ENCODE measurements at regions not wholly inside any gene's neighbourhood (a gene's known extent, or its start where the extent isn't known, plus 50 kb on each side); places are given as distances from the start of the nearest gene placed in this dataset.

DNA sequence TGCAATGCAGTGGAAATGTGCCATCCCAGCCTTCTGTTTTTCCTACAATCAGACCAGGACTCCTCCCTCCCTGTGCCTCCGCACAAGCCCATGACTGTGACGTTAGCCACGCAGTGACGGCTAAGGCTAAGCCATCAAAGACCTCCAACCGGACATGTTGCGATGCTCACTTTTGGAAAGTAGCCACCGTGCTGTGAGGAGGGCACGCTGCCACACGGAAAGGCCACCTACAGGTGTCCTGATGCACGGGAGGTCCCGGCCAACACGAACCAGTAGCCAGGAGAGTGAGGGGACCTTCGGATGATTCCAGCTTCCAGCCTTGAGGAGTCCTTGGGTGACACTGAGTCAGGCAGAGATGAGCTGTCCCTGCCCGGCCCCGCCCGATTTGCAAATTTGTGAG is 53.9 kb downstream of the FOXL1 start:
- DNase-seq (ENCODE audit: extremely low spot score, insufficient read length, low read depth) (no peak), FAIRE-seq (no peak)

- DNase-seq (ENCODE audit: extremely low spot score, insufficient read length, low read depth) (no peak), FAIRE-seq (no peak)
Measured at GRCh38 chr16:86632944-86633343, 54.6 kb downstream of the FOXL1 start.

DNA sequence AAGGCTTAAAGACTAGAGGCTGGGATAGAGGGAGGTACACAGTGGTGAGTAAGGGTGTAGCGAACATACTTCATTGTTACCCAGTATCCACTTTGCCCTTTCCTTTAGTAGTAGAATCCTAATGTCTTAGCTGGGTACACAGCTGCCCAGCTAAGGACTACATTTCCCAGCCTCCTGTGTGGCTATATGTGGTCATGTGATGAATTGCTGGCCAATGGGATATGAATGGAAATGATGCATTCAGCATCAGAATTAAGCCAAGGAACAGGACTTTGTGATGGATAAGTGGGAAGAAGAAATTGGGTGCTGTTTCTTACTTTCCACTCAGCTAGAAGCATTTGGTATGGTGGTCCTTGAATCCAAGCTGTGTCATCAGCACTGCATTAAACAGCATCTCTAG is 55.9 kb downstream of the FOXL1 start:
- DNase-seq (ENCODE audit: extremely low spot score, insufficient read length, low read depth): no peak
- no peak for FAIRE-seq

DNA sequence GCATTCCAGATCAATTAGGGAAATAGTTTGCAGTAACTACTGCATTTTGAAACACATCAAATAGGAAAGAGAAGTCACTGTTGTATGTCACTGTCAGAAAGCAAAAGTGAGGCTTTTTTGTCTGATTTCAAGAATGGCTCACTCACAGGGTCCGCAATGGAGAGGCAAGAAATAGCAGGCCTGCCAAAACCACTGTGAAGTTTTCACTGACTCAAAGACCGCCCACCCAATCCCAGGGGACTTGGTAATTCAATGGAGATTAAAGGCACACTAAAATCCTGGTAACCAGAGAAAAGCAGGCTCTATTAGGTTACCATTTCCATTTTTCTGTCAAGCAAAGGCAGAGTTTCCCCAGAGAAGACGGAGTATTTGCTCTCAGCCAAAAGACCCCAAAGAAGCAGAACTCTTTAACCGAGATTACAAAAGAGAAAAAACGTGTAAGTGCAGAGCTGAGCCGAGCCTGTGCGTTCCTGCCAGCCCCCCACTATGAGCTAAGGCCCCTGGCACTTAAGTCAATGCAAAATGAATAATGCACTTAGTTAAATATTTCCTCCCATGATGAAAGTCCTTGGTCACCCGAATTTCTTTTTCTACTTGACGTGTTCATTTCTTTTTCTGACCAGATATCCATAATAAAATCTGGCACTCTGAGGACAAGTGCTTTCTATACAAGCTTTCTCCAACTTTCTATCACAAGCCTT is 57.0 kb downstream of the FOXL1 start:
- FAIRE-seq (no peak), DNase-seq (ENCODE audit: extremely low spot score, insufficient read length, low read depth) (no peak)

GRCh38 chr16:86635926-86636325 is 57.6 kb downstream of the FOXL1 start:
- DNase-seq (ENCODE audit: extremely low spot score, insufficient read length, low read depth) (no peak), FAIRE-seq (no peak)

GRCh38 chr16:86637744-86638143 is 59.4 kb downstream of the FOXL1 start:
- DNase-seq (ENCODE audit: extremely low spot score, insufficient read length, low read depth): no peak
- no peak for FAIRE-seq

DNA sequence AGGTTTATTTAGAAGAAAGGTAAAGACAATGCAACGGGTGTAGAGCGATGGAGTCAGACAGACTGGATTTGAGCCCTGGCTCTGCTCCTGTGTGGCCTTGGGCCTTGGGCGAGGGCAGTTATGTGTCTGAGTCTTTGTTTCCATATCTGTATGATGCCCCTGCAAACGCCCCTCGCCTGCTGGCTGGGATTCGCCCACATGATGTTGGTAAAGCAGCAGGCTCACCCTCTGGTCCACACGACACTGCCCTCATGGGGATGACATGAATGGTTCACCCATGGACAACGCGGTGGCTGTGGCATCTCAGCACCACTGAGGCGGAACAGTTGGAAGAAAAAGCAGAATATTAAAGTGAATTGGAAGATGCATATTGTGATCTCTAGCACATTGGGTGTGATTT is 60.3 kb downstream of the FOXL1 start:
- FAIRE-seq (no peak), DNase-seq (ENCODE audit: extremely low spot score, insufficient read length, low read depth) (no peak)

DNA sequence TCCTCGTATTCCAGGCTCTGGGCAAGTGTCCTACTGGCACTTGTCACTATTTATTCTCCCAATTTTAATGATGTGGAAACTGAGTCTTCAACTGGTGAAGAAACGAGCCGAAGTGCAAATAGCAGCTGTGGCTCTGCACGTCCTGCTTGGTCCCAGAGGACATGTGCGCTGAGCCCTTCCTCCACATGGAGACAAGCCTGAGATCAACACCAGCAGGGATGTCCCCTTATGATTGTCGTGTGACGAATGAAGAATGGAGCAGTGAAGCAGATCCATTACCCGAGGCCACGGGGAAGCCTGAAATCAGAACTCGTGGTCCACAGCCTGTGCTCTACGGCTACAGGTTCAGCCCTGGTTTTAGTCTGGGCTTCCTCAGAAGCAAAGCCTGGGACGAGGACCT is 61.0 kb downstream of the FOXL1 start:
- no peak for DNase-seq (ENCODE audit: extremely low spot score, insufficient read length, low read depth)
- FAIRE-seq: no peak

GRCh38 chr16:86640265-86640843 is 62.0 kb downstream of the FOXL1 start:
- DNase-seq (ENCODE audit: extremely low spot score, insufficient read length, low read depth) (no peak), FAIRE-seq (no peak)

GRCh38 chr16:86642087-86642486 is 63.7 kb downstream of the FOXL1 start:
- DNase-seq (ENCODE audit: extremely low spot score, insufficient read length, low read depth) (no peak), FAIRE-seq (no peak)

GRCh38 chr16:86643671-86644070 is 65.3 kb downstream of the FOXL1 start:
- no peak for FAIRE-seq
- no peak for DNase-seq (ENCODE audit: extremely low spot score, insufficient read length, low read depth)

DNA sequence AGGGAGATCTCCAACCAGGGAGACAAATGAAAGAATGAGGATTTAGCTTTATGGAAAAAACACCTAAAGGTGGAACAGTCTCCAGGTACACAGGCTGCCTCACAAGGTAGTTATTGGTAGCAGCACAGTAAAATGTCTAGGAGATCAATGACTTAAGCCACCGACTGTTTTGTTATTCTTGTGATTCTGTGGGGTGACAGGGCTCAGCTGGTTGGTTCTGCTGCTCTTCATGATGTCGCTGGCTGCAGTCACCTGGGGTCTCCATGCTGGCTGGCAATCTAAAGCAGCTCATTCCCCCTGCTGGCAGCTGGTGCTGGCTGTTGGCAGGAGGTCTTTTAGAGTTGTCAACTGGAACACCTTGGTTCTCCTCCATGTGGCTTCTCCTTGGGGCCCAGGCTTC is 69.2 kb downstream of the FOXL1 start:
- DNase-seq (ENCODE audit: extremely low spot score, insufficient read length, low read depth) (no peak), FAIRE-seq (no peak)

- DNase-seq (ENCODE audit: extremely low spot score, insufficient read length, low read depth) (no peak), FAIRE-seq (no peak)
Measured at GRCh38 chr16:86649875-86650274, 71.5 kb downstream of the FOXL1 start.

- DNase-seq (ENCODE audit: extremely low spot score, insufficient read length, low read depth) (no peak), FAIRE-seq (no peak)
Measured at GRCh38 chr16:86651013-86651627, 72.8 kb downstream of the FOXL1 start.

DNA sequence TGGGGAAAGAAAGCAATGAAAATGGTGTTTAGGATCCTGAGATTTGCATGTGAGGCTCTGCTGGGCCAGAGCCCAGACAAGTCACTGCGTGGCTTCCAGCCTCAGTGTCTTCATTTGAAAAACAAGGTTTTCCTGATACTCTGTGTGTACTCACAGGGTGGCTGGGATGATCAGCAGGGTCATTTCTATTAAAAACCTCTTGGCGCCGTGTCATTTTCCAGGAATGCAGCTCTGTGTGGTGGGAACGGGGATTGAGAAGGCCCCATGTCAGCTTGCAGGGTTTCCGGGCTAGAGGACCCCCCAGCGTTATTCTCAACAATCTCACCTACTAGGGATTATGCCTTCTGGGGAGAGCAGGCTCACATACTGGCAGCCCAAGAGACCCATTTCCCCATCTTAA is 73.5 kb downstream of the FOXL1 start:
- FAIRE-seq: no peak

GRCh38 chr16:86653285-86654006 is 75.1 kb downstream of the FOXL1 start:
- DNase-seq (ENCODE audit: extremely low spot score, insufficient read length, low read depth): no peak
- no peak for FAIRE-seq

More for the DNA sequence above, 73.5 kb downstream of the FOXL1 start:
- DNase-seq (ENCODE audit: extremely low spot score, insufficient read length, low read depth): no peak

- no peak for DNase-seq (ENCODE audit: extremely low spot score, insufficient read length, low read depth)
- FAIRE-seq: no peak
Measured at GRCh38 chr16:86657972-86658371, 79.6 kb downstream of the FOXL1 start.

GRCh38 chr16:86660623-86661022 is 82.3 kb downstream of the FOXL1 start:
- no peak for FAIRE-seq

DNA sequence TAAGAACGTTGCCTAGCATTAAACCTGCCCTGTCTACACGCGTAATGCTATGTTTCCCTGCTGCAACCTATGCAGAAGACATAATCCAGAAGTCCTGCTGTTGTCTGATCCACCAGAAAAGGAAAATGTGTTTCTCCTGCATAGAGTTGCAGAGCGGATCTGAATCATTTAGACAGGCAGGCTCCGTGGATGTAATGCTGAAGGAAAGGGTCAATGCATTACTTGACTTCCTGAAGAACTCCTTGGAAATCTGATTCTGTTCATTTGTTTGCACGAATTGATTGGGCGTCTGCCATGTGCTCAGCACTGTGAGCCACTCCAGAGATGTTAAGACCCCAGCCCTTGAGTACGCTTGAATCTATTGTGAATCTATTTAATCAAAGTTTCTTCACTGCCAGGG is 83.4 kb downstream of the FOXL1 start:
- no peak for FAIRE-seq
- DNase-seq (ENCODE audit: extremely low spot score, insufficient read length, low read depth): no peak

More at GRCh38 chr16:86660623-86661022, 82.3 kb downstream of the FOXL1 start:
- no peak for DNase-seq (ENCODE audit: extremely low spot score, insufficient read length, low read depth)

- no peak for FAIRE-seq
- no peak for DNase-seq (ENCODE audit: extremely low spot score, insufficient read length, low read depth)
Measured at GRCh38 chr16:86662195-86662594, 83.8 kb downstream of the FOXL1 start.

DNA sequence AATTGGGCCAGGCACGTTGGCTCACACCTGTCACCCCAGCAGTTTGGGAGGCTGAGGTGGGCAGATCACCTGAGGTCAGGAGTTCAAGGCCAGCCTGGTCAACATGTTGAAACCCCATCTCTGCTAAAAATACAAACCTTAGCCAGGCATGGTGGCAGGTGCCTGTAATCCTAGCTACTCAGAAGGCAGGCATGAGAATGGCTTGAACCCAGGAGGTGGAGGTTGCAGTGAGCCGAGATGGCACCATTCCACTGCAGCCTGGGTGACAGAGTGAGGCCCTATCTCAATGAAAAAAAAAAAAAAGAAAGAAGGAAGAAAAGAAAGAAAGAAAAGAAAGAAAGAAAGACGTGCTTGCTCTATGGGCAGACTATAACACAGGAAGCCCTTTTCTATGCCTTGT is 84.4 kb downstream of the FOXL1 start:
- FAIRE-seq (no peak), DNase-seq (ENCODE audit: extremely low spot score, insufficient read length, low read depth) (no peak)

Measured in GM18507 (cell line).